ENCODE measurements at regions not wholly inside any gene's neighbourhood (a gene's known extent, or its start where the extent isn't known, plus 50 kb on each side); places are given as distances from the start of the nearest gene placed in this dataset.
"Not testable (repeated sequence)": the region's sequence is repeated elsewhere in the genome, so short reads cannot be mapped to it uniquely, and the experiment has no call there.

- DNase-seq = no peak
These were observed 467.6 kb upstream of the SMIM21 start for GRCh38 chr18:75895135-75895534.

GRCh38 chr18:75884728-75885127 lies 457.2 kb upstream of the SMIM21 start:
- no peak for DNase-seq

GRCh38 chr18:75880925-75881504 lies 453.5 kb upstream of the SMIM21 start:
- no peak for DNase-seq

GRCh38 chr18:75880266-75880665 lies 452.8 kb upstream of the SMIM21 start:
- no peak for DNase-seq

- no peak for DNase-seq
These were observed 451.7 kb upstream of the SMIM21 start for GRCh38 chr18:75879196-75879595.

- DNase-seq = no peak
These were observed 448.1 kb upstream of the SMIM21 start for GRCh38 chr18:75875559-75875958.

GRCh38 chr18:75874401-75875089 lies 447.0 kb upstream of the SMIM21 start:
- DNase-seq = no peak

GRCh38 chr18:75871596-75871995 lies 444.1 kb upstream of the SMIM21 start:
- no peak for DNase-seq

- DNase-seq = no peak
These were observed 441.7 kb upstream of the SMIM21 start for GRCh38 chr18:75869162-75869561.

- no peak for DNase-seq
These were observed 440.5 kb upstream of the SMIM21 start for GRCh38 chr18:75868031-75868430.

- no peak for DNase-seq
These were observed 438.1 kb upstream of the SMIM21 start for GRCh38 chr18:75865639-75866038.

GRCh38 chr18:75864816-75865215 lies 437.3 kb upstream of the SMIM21 start:
- no peak for DNase-seq

GRCh38 chr18:75863696-75864095 lies 436.2 kb upstream of the SMIM21 start:
- DNase-seq = no peak

- no peak for DNase-seq
These were observed 435.0 kb upstream of the SMIM21 start for GRCh38 chr18:75862458-75862857.

- DNase-seq = no peak
These were observed 432.7 kb upstream of the SMIM21 start for GRCh38 chr18:75860166-75860565.

GRCh38 chr18:75859533-75859932 lies 432.0 kb upstream of the SMIM21 start:
- no peak for DNase-seq

- no peak for DNase-seq
These were observed 431.3 kb upstream of the SMIM21 start for GRCh38 chr18:75858754-75859153.

- no peak for DNase-seq
These were observed 430.1 kb upstream of the SMIM21 start for GRCh38 chr18:75857558-75857957.

GRCh38 chr18:75854808-75855207 lies 427.3 kb upstream of the SMIM21 start:
- no peak for DNase-seq

- DNase-seq = no peak
These were observed 426.7 kb upstream of the SMIM21 start for GRCh38 chr18:75854174-75854573.

- no peak for DNase-seq
These were observed 418.8 kb upstream of the SMIM21 start for GRCh38 chr18:75846321-75846720.

- DNase-seq = no peak
These were observed 417.9 kb upstream of the SMIM21 start for GRCh38 chr18:75845413-75845812.

GRCh38 chr18:75844146-75844545 lies 416.6 kb upstream of the SMIM21 start:
- DNase-seq = no peak

- DNase-seq = no peak
These were observed 412.6 kb upstream of the SMIM21 start for GRCh38 chr18:75840131-75840530.

GRCh38 chr18:75839686-75840085 lies 412.2 kb upstream of the SMIM21 start:
- not testable (repeated sequence) for DNase-seq
